RWPE1 (cell line): ENCODE measurements at regions not wholly inside any gene's neighbourhood (a gene's known extent, or its start where the extent isn't known, plus 50 kb on each side); places are given as distances from the start of the nearest gene placed in this dataset.
"Not testable (repeated sequence)": the region's sequence is repeated elsewhere in the genome, so short reads cannot be mapped to it uniquely, and the experiment has no call there.

ENCODE experiments used
- CTCF ChIA-PET: fragments of 350-600 bp; sonication (Branson Sonifier 250); formaldehyde crosslinking; extraction: SDS; loops from one replicate; lab custom pipeline; 2021; lab: Yijun Ruan, JAX
- POLR2A ChIA-PET: fragments of 400-600 bp; formaldehyde crosslinking; extraction: SDS; loops from one replicate; lab custom pipeline; 2020; ENCODE audit warnings: antibody characterized with exemption; ENCODE audit not compliant: low non-redundant PET; lab: Yijun Ruan, JAX
- DNase-seq: peaks from one replicate; pipeline ENCODE4 v3.0.0; 2012; ENCODE audit warnings: low spot score
- H3K27ac ChIP-seq: fragments of 450-650 bp; 2 replicates; pipeline ENCODE4 v1.5.1; 2017
- CTCF ChIP-seq: fragments of 450-650 bp; conservative IDR thresholded peaks from 2 replicates; pipeline ENCODE4 v1.5.1; 2017; ENCODE audit warnings: low read depth, mild to moderate bottlenecking

- H3K27ac ChIP-seq: no peak overlapping the region
- TF ChIP-seq CTCF: no peak
- CTCF ChIA-PET: no interaction called here
- DNase-seq: no peak
- POLR2A ChIA-PET: no interaction called here
Observed at GRCh38 chr9:79073201-79073600, 498.6 kb upstream of the TLE4 start.

- CTCF ChIA-PET: no interaction called here
Observed at GRCh38 chr9:79080536-79080935, 491.2 kb upstream of the TLE4 start.

GRCh38 chr9:79083621-79084020 is 488.1 kb upstream of the TLE4 start:
- no peak for TF ChIP-seq CTCF
- DNase-seq: no peak
- no peak overlapping the region for H3K27ac ChIP-seq
- ChIA-PET CTCF (no interaction called here), POLR2A (no interaction called here)

More at GRCh38 chr9:79080536-79080935, 491.2 kb upstream of the TLE4 start:
- no peak overlapping the region for H3K27ac ChIP-seq
- POLR2A ChIA-PET: no interaction called here
- TF ChIP-seq CTCF: no peak
- no peak for DNase-seq

- POLR2A ChIA-PET: no interaction called here
- CTCF ChIA-PET: no interaction called here
- no peak for DNase-seq
- TF ChIP-seq CTCF: no peak
- H3K27ac ChIP-seq: no peak overlapping the region
Observed at GRCh38 chr9:79087133-79087532, 484.6 kb upstream of the TLE4 start.

DNA sequence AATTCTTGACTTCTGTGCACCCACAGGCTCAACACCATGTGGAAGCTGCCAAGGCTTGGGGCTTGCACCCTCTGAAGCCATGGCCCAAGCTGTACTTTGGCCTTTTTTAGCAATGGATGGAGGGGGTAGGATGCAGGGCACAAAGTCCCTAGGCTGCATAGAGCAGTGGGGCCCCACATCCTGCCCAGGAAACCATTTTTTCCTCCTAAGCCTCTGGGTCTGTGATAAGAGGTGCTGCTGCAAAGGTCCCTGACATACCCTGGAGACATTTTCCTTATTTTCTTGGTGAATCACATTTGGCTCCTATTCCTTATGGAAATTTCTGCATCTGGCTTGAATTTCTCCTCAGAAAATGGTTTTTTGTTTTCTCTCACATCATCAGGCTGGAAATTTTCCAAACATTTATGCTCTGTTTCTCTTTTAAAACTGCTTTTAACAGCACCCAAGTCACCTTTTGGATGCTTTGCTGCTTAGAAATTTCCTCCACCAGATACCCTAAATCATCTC is 482.7 kb upstream of the TLE4 start:
- no peak for DNase-seq
- POLR2A ChIA-PET: no interaction called here
- no peak for TF ChIP-seq CTCF
- CTCF ChIA-PET: no interaction called here
- no peak overlapping the region for H3K27ac ChIP-seq

- POLR2A ChIA-PET, DNase-seq, CTCF ChIA-PET, H3K27ac ChIP-seq: not testable (repeated sequence)
Observed at GRCh38 chr9:79089851-79090250, 481.9 kb upstream of the TLE4 start.

GRCh38 chr9:79103257-79103656 is 468.5 kb upstream of the TLE4 start:
- POLR2A ChIA-PET, DNase-seq, H3K27ac ChIP-seq: not testable (repeated sequence)
- CTCF ChIA-PET: interaction anchor here (0.7 kb wide), 1 partner anchor 239 kb away, joined by 3 read pairs; no protein-coding TSS in a partner anchor

DNA sequence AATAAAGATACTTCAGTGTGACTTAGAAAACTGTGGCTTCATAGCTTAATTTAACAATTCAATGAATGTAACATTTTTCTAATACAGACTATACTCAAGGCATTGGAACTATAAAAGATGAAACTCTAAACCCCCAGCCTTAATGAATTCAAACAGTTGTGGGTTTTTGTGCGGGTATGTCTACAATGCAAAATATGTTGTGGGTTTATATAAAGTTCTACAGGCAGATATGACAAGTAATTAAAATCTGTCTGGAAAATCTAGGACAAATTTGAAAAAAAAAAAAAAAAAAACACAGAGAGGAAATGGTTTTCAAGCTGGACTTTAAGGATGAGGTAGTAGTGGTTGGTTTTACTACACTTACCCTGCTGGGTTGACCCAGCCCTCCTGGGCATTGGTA is 467.5 kb upstream of the TLE4 start:
- POLR2A ChIA-PET: no interaction called here
- no peak overlapping the region for H3K27ac ChIP-seq
- no peak for TF ChIP-seq CTCF
- no peak for DNase-seq
- CTCF ChIA-PET: interaction anchor here (0.7 kb wide), 1 partner anchor 240 kb away, joined by 3 read pairs; no protein-coding TSS in a partner anchor
